HG03159 (cell line): ENCODE measurements at regions not wholly inside any gene's neighbourhood (a gene's known extent, or its start where the extent isn't known, plus 50 kb on each side); places are given as distances from the start of the nearest gene placed in this dataset.
"Not testable (repeated sequence)": the region's sequence is repeated elsewhere in the genome, so short reads cannot be mapped to it uniquely, and the experiment has no call there.

Experiments used
- ATAC-seq: cut with Tn5 transposase; IDR thresholded peaks from one replicate; pipeline ENCODE4 v1.9.1; 2021; ENCODE audit warnings: mild to moderate bottlenecking, moderate library complexity; ENCODE audit not compliant: unreplicated experiment

- ATAC-seq: no peak
These were observed 770.8 kb upstream of the MBL2 start for GRCh38 chr10:53543410-53543809.

GRCh38 chr10:53537508-53537907 is 764.9 kb upstream of the MBL2 start:
- ATAC-seq: no peak

DNA sequence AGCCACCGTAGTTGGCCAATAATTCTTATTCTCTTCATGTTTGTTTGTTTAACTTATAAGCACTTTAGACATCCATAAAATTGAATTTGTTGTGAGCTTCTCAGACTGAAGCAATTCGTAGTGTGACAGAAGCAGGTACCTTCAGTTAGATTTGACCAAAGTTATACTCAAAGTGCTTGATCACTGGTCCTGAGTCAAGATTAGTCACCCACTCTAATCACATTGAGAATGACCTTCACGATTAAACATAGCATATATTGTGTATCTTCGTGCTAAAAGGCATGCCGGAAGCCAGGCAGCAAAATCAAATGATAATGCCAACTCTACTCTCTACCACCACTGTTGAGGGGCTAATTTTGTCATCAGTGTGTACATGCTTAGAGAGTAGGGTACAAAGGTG is 763.7 kb upstream of the MBL2 start:
- ATAC-seq: no peak

- ATAC-seq: no peak
These were observed 761.8 kb upstream of the MBL2 start for GRCh38 chr10:53534428-53534827.

- no peak for ATAC-seq
These were observed 756.4 kb upstream of the MBL2 start for GRCh38 chr10:53528974-53529373.

- ATAC-seq: no peak
These were observed 748.5 kb upstream of the MBL2 start for GRCh38 chr10:53521046-53521445.

DNA sequence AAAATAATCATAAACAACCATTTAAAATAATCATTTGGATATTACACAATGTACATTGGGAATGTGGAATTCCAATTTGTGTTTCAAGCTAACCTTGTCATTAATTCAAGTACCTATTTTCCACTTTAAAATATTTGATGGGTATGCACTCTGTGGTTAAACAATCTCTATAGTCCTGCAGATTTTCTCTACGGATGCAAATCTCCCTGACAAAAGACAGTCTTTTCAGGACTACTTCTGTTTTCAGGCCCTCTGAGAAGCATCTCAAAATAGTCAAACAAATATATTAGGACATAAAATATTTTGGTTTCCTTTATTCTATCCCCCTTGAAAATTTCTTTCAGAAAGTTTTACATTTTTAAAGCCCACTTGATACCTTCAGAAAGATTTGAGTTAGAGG is 735.6 kb upstream of the MBL2 start:
- no peak for ATAC-seq

DNA sequence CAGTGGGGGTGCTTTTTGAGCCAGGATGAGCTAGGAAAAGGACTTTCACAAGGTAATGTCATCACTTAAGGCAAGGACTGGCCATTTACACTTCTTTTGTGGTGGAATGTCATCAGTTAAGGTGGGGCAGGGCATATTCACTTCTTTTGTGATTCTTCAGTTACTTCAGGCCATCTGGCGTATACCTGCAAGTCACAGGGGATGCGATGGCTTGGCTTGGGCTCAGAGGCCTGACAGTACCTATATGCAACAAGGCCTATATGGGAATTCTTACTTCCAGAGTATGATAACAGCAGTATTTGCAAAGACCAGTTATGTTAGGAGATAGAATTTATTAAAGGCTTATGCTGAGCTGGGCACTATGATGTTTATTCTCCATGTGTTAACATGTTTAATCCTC is 731.9 kb upstream of the MBL2 start:
- not testable (repeated sequence) for ATAC-seq

DNA sequence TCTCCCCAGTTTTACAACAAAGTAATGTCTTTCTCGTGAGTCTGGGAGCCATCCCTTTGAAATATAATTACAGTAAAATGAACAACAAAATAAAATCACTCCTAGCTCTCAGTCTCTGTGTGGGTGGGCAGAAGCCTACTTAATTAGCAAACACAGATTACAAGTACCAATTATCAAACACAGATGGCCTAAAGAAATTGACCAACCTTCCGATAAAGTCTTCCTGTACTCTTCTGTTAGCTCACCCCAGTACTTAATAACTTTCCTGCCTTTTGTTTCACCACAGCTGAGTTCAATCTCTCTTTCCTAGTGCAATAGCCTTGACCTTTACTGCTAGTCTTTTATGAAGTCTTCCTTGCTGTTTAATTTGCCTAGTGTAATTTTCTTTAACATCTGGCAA is 719.2 kb upstream of the MBL2 start:
- ATAC-seq: no peak

GRCh38 chr10:53490553-53490952 is 718.0 kb upstream of the MBL2 start:
- ATAC-seq: no peak

DNA sequence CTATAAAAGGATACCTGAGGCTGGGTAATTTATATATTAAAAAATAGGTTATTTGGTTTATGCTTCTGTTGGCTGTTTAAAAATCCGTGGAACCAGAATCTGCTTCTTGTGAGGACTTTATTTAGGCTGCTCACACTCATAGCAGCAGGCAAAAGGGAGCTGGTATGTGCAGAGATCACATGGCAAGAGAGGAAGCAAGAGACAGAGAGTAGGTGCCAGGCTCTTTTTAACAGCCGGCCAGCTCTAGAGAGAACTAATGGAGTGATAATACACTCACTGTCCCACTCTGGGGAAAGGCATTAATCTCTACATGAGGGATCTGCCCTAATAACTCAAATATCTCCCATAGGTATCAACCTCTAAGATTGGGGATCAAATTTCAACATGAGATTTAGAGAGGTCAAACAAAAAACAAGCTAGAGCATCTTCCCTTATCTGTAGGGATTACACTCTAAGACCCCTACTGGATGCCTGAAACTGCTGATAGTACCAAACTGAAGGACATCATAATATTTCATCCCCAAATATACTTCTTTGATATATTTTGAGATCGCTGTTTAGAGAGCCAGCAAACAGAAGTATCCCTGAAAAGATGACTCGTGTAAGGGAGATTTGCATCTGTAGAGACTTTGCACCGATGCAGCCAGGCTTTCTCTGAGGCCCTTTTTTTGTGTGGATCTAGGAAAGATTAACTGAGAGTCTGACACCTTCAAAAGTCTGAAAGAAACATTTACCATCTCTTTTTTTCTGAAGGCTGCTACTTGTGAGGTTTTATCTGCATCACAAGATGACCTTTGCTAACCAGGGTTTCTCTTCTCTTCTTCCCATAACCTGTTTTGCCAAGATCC is 717.0 kb upstream of the MBL2 start:
- ATAC-seq: no peak

DNA sequence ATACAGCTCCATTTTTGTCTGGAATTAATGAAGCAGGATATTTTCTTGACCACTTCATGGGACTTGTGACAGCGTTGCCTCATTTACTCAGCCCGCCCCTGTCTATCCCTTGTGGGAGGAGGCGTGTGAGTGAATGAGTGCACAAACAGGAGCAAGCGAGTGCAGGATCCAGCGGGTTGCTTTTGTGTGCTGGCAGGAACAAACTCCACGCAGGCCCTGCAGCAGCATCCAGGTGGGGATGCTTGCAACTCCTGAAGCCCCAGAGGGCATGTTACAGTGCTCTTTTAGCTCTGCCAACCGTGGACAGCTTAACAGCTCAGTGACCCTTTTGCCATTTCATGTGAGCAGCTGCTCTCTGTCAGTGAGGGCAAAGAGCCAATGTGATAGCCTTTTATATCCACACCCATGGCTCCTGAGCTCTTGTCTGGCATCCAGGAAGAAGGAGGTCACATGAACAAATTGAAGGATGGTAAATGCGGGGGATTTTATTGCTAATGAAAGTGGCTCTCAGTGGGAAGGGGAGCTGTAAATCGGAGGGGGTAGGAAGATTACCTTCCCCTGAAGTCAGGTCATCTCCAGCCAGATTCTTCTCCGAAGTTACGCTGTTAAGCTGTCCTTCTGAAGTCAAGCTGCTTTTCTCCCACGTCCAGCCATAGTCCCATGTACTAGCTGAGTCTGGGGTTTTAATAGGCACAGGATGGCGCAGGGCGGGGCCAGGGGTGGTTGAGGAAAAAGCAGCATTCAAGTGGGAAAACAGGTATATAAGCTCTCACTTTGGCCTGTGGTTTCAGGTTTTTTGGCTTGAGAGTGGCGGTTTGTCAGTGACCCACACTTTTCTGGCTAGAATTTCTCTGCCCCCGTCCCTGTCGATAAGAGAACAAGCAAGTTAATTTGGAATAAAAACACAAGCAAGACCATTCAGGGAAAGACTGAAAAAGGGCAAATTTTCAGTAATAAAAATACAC is 714.7 kb upstream of the MBL2 start:
- ATAC-seq: no peak

DNA sequence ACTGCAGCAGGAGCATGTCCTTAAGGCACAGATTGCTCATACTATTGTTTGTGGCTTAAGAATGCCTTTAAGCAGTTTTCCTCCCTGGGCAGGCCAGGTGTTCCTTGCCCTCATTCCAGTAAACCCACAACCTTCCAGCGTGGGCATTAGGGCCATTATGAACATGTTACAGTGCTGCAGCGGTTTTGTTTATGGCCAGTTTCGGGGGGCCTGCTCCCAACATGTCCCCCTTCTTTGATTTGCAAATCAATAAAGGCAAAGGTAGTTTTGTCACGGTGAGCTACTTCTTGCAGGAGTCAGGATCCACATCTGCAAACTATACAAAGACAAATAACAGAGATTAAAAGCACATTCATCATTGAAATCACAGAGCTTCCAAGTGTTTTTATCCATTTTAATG is 712.8 kb upstream of the MBL2 start:
- not testable (repeated sequence) for ATAC-seq

- ATAC-seq: no peak
These were observed 706.8 kb upstream of the MBL2 start for GRCh38 chr10:53479365-53479764.

- ATAC-seq: no peak
These were observed 704.7 kb upstream of the MBL2 start for GRCh38 chr10:53477313-53477675.

DNA sequence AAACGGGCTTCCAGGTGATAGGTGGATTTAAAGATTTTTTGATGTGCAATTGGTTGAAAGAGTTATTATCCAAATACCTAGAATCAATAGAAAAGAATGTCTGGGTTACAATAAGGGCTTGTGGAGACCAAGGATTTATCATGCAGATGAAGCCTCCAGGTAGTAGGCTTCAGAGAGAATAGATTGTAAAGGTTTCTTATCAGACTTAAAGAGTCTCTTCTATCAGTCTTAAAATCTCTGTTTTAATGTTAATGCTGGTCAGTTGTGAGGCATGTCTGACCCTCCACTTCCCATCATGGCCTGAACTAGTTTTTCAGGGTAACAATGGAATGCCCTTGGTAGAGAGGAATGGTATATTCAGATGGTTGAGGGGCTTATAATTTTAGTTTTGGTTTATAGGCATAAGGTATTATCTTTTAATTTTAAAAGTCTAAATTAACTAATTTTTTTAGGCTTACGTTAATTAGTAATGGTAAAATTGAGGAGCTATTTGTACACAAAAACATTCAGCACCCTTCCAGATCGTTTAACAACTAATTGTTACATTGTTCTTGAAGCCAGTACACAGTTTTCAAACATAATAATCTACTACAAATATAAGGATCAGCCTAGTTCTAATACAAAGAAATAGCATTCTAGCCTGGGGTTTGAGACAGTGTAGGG is 704.2 kb upstream of the MBL2 start:
- no peak for ATAC-seq

GRCh38 chr10:53469383-53469782 is 696.8 kb upstream of the MBL2 start:
- ATAC-seq: no peak

DNA sequence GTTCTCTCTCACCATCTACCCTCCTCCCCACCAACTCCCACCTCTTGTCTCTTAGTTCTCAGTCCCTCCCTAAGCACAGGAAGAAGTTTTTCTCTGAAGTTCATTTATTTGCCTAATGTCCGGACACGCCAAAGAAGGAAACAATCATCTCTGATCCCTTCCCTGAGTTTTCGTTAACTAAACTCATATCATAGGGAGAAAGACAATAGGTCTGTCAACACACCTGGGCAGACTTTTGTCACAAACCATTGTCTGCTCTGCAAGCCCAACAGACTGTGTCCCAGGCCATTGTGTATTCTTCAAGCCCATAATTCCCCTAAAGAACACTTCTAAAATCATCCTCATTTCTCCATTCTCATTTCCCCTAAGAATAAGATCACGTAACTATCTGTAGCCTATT is 691.0 kb upstream of the MBL2 start:
- no peak for ATAC-seq

GRCh38 chr10:53458007-53458406 is 685.4 kb upstream of the MBL2 start:
- no peak for ATAC-seq

DNA sequence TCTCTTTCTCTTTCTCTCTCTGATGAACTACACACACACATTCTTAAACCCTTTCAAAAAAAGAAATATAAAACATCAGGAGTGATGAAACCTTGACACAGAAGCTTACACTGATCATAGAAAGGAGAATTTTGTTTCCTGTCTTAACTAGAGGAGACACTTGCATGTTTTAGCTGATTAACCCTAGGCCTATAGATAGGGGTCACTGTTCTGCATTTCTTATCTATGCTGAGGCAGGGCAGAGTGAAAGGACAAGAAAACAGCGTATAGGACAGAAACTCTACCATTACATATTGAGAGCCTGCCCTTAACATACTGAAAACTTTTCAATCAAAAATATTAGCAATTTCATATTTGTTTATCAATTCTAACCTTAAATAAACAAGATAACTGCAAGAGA is 680.6 kb upstream of the MBL2 start:
- ATAC-seq: no peak

DNA sequence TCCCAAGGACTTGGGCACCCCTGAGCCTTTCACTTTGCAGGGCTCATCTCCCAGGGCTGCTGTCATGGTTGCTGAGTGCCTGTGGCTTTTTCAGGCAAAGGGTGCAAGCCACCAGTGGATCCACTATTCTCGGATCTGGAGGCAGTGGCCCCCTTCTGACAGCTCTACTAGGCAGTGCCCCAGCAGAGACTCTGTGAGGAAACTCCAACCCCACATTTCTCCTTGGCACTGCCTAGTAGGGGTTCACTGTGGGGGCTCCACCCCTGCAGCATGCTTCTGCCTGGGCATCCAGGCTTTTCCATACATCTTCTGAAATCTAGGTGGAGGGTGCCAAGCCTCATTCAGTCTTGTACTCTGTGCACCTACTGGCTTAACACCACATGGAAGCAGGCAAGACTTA is 675.0 kb upstream of the MBL2 start:
- no peak for ATAC-seq
